GM12878 (cell line): ENCODE measurements at regions not wholly inside any gene's neighbourhood (a gene's known extent, or its start where the extent isn't known, plus 50 kb on each side); places are given as distances from the start of the nearest gene placed in this dataset.

Experiments used
- ATAC-seq: fragments of 200-7000 bp; cut with Tn5 transposase; 3 replicates; pipeline ENCODE4 v1.9.1; 2020; ENCODE audit warnings: mild to moderate bottlenecking, moderate library complexity
- BruUV-seq: library from RNA; stranded (reverse); fragments of 400-500 nt; replicated peaks from 2 replicates; lab custom pipeline; 2021; lab: Mats Ljungman, UMichigan
- CTCF ChIA-PET: fragments of 300-600 bp; sonication (Branson Sonifier 250); formaldehyde crosslinking; extraction: SDS; loops from one replicate; lab custom pipeline; 2021; ENCODE audit warnings: inconsistent platforms; lab: Yijun Ruan, JAX
- POLR2A ChIA-PET: fragments of 350-600 bp; formaldehyde crosslinking; extraction: SDS; loops from one replicate; lab custom pipeline; 2021; ENCODE audit warnings: inconsistent platforms; lab: Charles Lee
- RAD21 ChIA-PET: fragments of 300-600 bp; sonication (Branson Sonifier 250); formaldehyde crosslinking; loops from one replicate; lab custom pipeline; 2023; ENCODE audit warnings: antibody characterized with exemption; ENCODE audit not compliant: unreplicated experiment; lab: Charles Lee
- SMC1A ChIA-PET: fragments of 300-600 bp; sonication (Branson Sonifier 250); formaldehyde crosslinking; loops from one replicate; lab custom pipeline; 2023; ENCODE audit not compliant: unreplicated experiment, uncharacterized antibody; lab: Charles Lee
- DNase-seq: peaks from one replicate; pipeline ENCODE4 v3.0.0-alpha.2; 2011; ENCODE audit warnings: low read depth, low spot score
- FAIRE-seq: peaks from 3 replicates; lab custom pipeline; 2011; peaks lifted over from hg19 to GRCh38; lab: Jason Lieb, UNC
- H2AFZ ChIP-seq: 2 replicates; pipeline ENCODE4 v1.6.0; 2011; ENCODE audit warnings: low read depth, low read length, control low read depth; ENCODE audit not compliant: control insufficient read depth
- H3K27ac ChIP-seq: 2 replicates; pipeline ENCODE4 v1.5.1; 2011; ENCODE audit warnings: control low read depth; ENCODE audit not compliant: control insufficient read depth, insufficient read depth
- H3K27me3 ChIP-seq, 2 experiments: replicated peaks in 1 of 2; 2 replicates each; pipeline versions ENCODE4 v1.6.0 to v1.6.1; 2011; ENCODE audit warnings: low read length in 1 of 2; ENCODE audit not compliant: control insufficient read depth in 2 of 2, insufficient read depth in 2 of 2
- H3K36me3 ChIP-seq, 2 experiments: 2 replicates each; pipeline ENCODE4 v1.5.1; 2011; ENCODE audit warnings: low read length in 1 of 2; ENCODE audit not compliant: control insufficient read depth in 2 of 2, insufficient read depth in 2 of 2
- H3K4me1 ChIP-seq: 2 replicates; pipeline ENCODE4 v1.6.1; 2011; ENCODE audit warnings: mild to moderate bottlenecking, low read length, moderate library complexity, mixed read lengths; ENCODE audit not compliant: control insufficient read depth, insufficient read depth
- H3K4me2 ChIP-seq: 2 replicates; pipeline ENCODE4 v1.6.0; 2011; ENCODE audit warnings: control low read depth; ENCODE audit not compliant: control insufficient read depth, insufficient read depth
- H3K4me3 ChIP-seq: fragments of 200-600 bp; sonication (generic); 2 replicates; pipeline ENCODE4 v1.5.1; 2016
- H3K79me2 ChIP-seq: 2 replicates; pipeline ENCODE4 v1.6.0; 2011; ENCODE audit warnings: low read length; ENCODE audit not compliant: control insufficient read depth, insufficient read depth
- H3K9ac ChIP-seq: 2 replicates; pipeline ENCODE4 v1.8.0; 2011; ENCODE audit warnings: low read length, control low read depth, mixed read lengths; ENCODE audit not compliant: control insufficient read depth, insufficient read depth
- H3K9me3 ChIP-seq: replicated peaks from 3 replicates; pipeline ENCODE4 v1.5.1; 2011; ENCODE audit warnings: mild to moderate bottlenecking, low read length; ENCODE audit not compliant: control insufficient read depth, insufficient read depth
- H4K20me1 ChIP-seq: 2 replicates; pipeline ENCODE4 v1.6.0; 2011; ENCODE audit not compliant: control insufficient read depth, insufficient read depth
- ASH2L ChIP-seq: fragments of 300-600, 200-600 bp; sonication (generic); IDR thresholded peaks from 2 replicates; pipeline ENCODE4 v1.6.1; 2017; ENCODE audit warnings: low read depth, mild to moderate bottlenecking, borderline replicate concordance
- BRCA1 ChIP-seq: IDR thresholded peaks from 2 replicates; pipeline ENCODE4 v1.6.1; 2011; ENCODE audit warnings: low read depth, low read length, improper control_type of control experiment
- CHD1 ChIP-seq: IDR thresholded peaks from 2 replicates; pipeline ENCODE4 v1.6.1; 2012; ENCODE audit warnings: low read depth, low read length, improper control_type of control experiment
- CHD2 ChIP-seq: IDR thresholded peaks from 2 replicates; pipeline ENCODE4 v1.6.1; 2011; ENCODE audit warnings: low read depth, low read length, improper control_type of control experiment, borderline replicate concordance
- CTCF ChIP-seq, 3 experiments: IDR thresholded peaks in 2 of 3; conservative IDR thresholded peaks in 1 of 3; 2 replicates each; pipeline ENCODE4 v1.5.1; 2011; ENCODE audit warnings: low read depth in 3 of 3, low read length in 3 of 3, mild to moderate bottlenecking in 3 of 3, control low read depth in 2 of 3, moderate library complexity in 2 of 3, inconsistent platforms in 1 of 3, mixed read lengths in 1 of 3; ENCODE audit not compliant: control insufficient read depth in 2 of 3, insufficient read depth in 1 of 3; ENCODE audit errors: extremely low read depth in 1 of 3
- MLLT1 ChIP-seq: fragments of 450-650 bp; IDR thresholded peaks from 2 replicates; pipeline ENCODE4 v1.6.1; 2016; ENCODE audit warnings: mild to moderate bottlenecking
- MXI1 ChIP-seq: fragments of 150-350 bp; IDR thresholded peaks from 2 replicates; pipeline ENCODE4 v1.6.1; 2011; ENCODE audit warnings: low read depth, mild to moderate bottlenecking, inconsistent platforms, low read length, improper control_type of control experiment
- MYB ChIP-seq: fragments of 150-350 bp; IDR thresholded peaks from 2 replicates; pipeline ENCODE4 v1.6.1; 2014; ENCODE audit warnings: mild to moderate bottlenecking, low read depth, low read length, borderline replicate concordance
- MYC ChIP-seq: IDR thresholded peaks from 2 replicates; pipeline ENCODE4 v1.6.1; 2011; ENCODE audit warnings: mild to moderate bottlenecking, low read length, moderate library complexity, inconsistent platforms; ENCODE audit not compliant: insufficient read depth, insufficient replicate concordance, insufficient read length, severe bottlenecking
- POLR2A ChIP-seq: IDR thresholded peaks from 2 replicates; pipeline ENCODE4 v1.6.1; 2011; ENCODE audit warnings: low read depth, mild to moderate bottlenecking, low read length
- RELB ChIP-seq: fragments of 450-650 bp; IDR thresholded peaks from 2 replicates; pipeline ENCODE4 v1.6.1; 2017; ENCODE audit warnings: low read depth, mild to moderate bottlenecking, moderate library complexity
- RUNX3 ChIP-seq: IDR thresholded peaks from 2 replicates; pipeline ENCODE4 v1.6.1; 2012; ENCODE audit warnings: low read length, inconsistent platforms
- SIN3A ChIP-seq: IDR thresholded peaks from 2 replicates; pipeline ENCODE4 v1.6.1; 2012; ENCODE audit warnings: low read depth, low read length, improper control_type of control experiment
- ZNF274 ChIP-seq: IDR thresholded peaks from one replicate; pipeline ENCODE4 v1.8.0; 2011; ENCODE audit not compliant: insufficient read length, insufficient read depth
- ZNF384 ChIP-seq: IDR thresholded peaks from 2 replicates; pipeline ENCODE4 v1.6.1; 2012; ENCODE audit warnings: low read depth, mild to moderate bottlenecking, low read length, improper control_type of control experiment, borderline replicate concordance
- WGBS: methylation state at CpG from one replicate; pipeline ENCODE4 v1.1.6; 2016; ENCODE audit warnings: low lambda C conversion rate; ENCODE audit not compliant: insufficient replicate concordance, insufficient coverage; ENCODE audit errors: missing lambda C conversion rate; 5-methylcytosine and 5-hydroxymethylcytosine counted together
- in situ Hi-C: fragments of 300-500 bp; cut with MboI; formaldehyde crosslinking; loops from 9 replicates; pipeline ENCODE4 v1.14.3; 2018; ENCODE audit warnings: mixed read lengths
- intact Hi-C: fragments of 100-400 bp; cut with micrococcal nuclease; formaldehyde crosslinking; loops from one replicate; pipeline ENCODE4 v1.14.2; 2022; ENCODE audit not compliant: unreplicated experiment

- no peak for TF ChIP-seq MLLT1
Measured at GRCh38 chr20:19895761-19896160, 121.4 kb upstream of the NAA20 start (continued).

- RAD21 ChIA-PET, result interaction anchor here (0.5 kb wide), 1 partner anchor 125 kb away, joined by 3 read pairs; no protein-coding TSS in a partner anchor
- no peaks in the 10 kb centered on the region for H3K79me2 ChIP-seq
- SMC1A ChIA-PET, result interaction anchor here (0.7 to 1.4 kb wide), 5 partner anchors 12 to 1788 kb away, joined by 3 to 5 read pairs (median 3); no protein-coding TSS in a partner anchor
- TF ChIP-seq MXI1, result no peak
- no peak for TF ChIP-seq RUNX3
- no peak for TF ChIP-seq SIN3A
- no peak for TF ChIP-seq MYC
- TF ChIP-seq ZNF274, result no peak
- TF ChIP-seq BRCA1, result no peak
- no peak for TF ChIP-seq CHD1
- TF ChIP-seq ZNF384, result no peak
- no peak for TF ChIP-seq MYB
- no peak for TF ChIP-seq RELB
- no peak for TF ChIP-seq CHD2
- TF ChIP-seq POLR2A, result no peak
- no peak for TF ChIP-seq CTCF (IDR thresholded peaks at IDR 0.05 in 2 of 3, conservative IDR thresholded peaks at IDR 0.05 in 1 of 3; ENCODE audit: control insufficient read depth in 2 of 3, extremely low read depth in 1 of 3, insufficient read depth in 1 of 3, low read depth in 3 of 3, low read length in 3 of 3)
- TF ChIP-seq ASH2L, result no peak
- TF ChIP-seq, all 136 proteins: peak for 0
- DNase-seq (no peak), ATAC-seq (no peak), FAIRE-seq (no peak)
- Histone ChIP-seq H3K4me2 (no peak overlapping the region), H3K4me1 (no peaks in the 10 kb centered on the region), H2AFZ (no peak overlapping the region), H3K36me3 (no peaks in the 10 kb centered on the region), H3K4me3 (no peak overlapping the region), H3K27ac (no peak overlapping the region), H4K20me1 (no peaks in the 10 kb centered on the region), H3K9me3 (peaks cover 6% of the 10 kb centered on the region; the same call in 2 of the 3 replicates), H3K9ac (no peak overlapping the region), H3K27me3 (no peaks in the 10 kb centered on the region)
- intact Hi-C loops, result no loop called here
- BruUV-seq, result no TSS peak
- ChIA-PET CTCF (interaction anchor here (0.8 to 1.4 kb wide), 2 partner anchors 101 to 117 kb away, joined by 3 to 4 read pairs; no protein-coding TSS in a partner anchor), POLR2A (no interaction called here)
- in situ Hi-C loops, result no loop called here
- WGBS, result 16% methylated on average over 6 of the region's 6 CpGs
Measured at GRCh38 chr20:19897891-19898290, 119.3 kb upstream of the NAA20 start.
